ENCODE measurements at regions not wholly inside any gene's neighbourhood (a gene's known extent, or its start where the extent isn't known, plus 50 kb on each side); places are given as distances from the start of the nearest gene placed in this dataset.

DNA sequence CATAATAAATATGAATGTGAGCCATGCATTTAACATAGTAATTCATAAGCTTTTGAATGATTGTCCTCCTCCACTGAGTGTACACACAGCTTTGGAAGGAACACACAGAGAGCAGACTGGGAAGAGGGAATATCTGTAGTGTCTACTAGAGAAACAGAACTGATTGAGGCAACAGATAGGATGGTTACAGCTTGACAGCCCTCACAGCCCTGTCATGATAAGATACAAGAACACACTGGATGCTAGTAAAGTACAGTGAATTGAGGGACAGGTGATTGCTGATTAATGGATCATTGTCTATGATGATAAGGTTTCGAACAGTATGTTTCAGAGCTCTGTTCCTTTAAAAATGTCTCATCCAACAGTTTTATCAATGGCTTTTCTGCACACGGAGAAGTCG lies 383.4 kb upstream of the GBE1 start:
- TF ChIP-seq FOXP2 (optimal IDR thresholded peaks at IDR 0.05; ENCODE audit: borderline replicate concordance, extremely low read depth, extremely low read length, insufficient read depth): no peak
- no peak for TF ChIP-seq POLR2AphosphoS5 (IDR thresholded peaks at IDR 0.05; ENCODE audit: low read depth, low read length)
